GM23338 (cell line): ENCODE measurements at regions not wholly inside any gene's neighbourhood (a gene's known extent, or its start where the extent isn't known, plus 50 kb on each side); places are given as distances from the start of the nearest gene placed in this dataset.

Source experiments
- ATAC-seq: fragments of 200-7000 bp; cut with Tn5 transposase; 3 replicates; pipeline ENCODE4 v1.9.1; 2020
- DNase-seq: peaks from one replicate; pipeline ENCODE4 v3.0.0-alpha.2; 2015; ENCODE audit warnings: low spot score
- H2AFZ ChIP-seq: fragments of 200-600 bp; sonication (generic); 2 replicates; pipeline ENCODE4 v1.8.0; 2016; ENCODE audit warnings: antibody characterized with exemption, mild to moderate bottlenecking, moderate library complexity
- H3F3A ChIP-seq: fragments of 200-600 bp; sonication (generic); replicated peaks from 2 replicates; pipeline ENCODE4 v1.8.0; 2017; ENCODE audit warnings: antibody characterized with exemption, mixed run types, low read depth
- H3K27ac ChIP-seq: fragments of 200-600 bp; sonication (generic); 2 replicates; pipeline ENCODE4 v1.6.1; 2016; ENCODE audit warnings: low read depth
- H3K27me3 ChIP-seq: fragments of 200-600 bp; sonication (generic); 2 replicates; pipeline ENCODE4 v1.8.0; 2016; ENCODE audit warnings: mild to moderate bottlenecking, mixed run types, moderate library complexity; ENCODE audit not compliant: insufficient read depth
- H3K36me3 ChIP-seq: fragments of 200-600 bp; sonication (generic); 2 replicates; pipeline ENCODE4 v1.8.0; 2016; ENCODE audit warnings: mild to moderate bottlenecking; ENCODE audit not compliant: insufficient read depth
- H3K4me1 ChIP-seq: fragments of 200-600 bp; sonication (generic); 2 replicates; pipeline ENCODE4 v1.8.0; 2016; ENCODE audit warnings: mild to moderate bottlenecking, moderate library complexity; ENCODE audit not compliant: insufficient read depth
- H3K4me2 ChIP-seq: fragments of 200-600 bp; sonication (generic); 2 replicates; pipeline ENCODE4 v1.7.1; 2017; ENCODE audit warnings: mixed run types
- H3K4me3 ChIP-seq: fragments of 200-600 bp; sonication (generic); 2 replicates; pipeline ENCODE4 v1.6.1; 2016; ENCODE audit warnings: mixed run types
- H3K79me2 ChIP-seq: fragments of 200-600 bp; sonication (generic); replicated peaks from 2 replicates; pipeline ENCODE4 v1.8.0; 2017; ENCODE audit warnings: mild to moderate bottlenecking; ENCODE audit not compliant: insufficient read depth
- H3K9me2 ChIP-seq: fragments of 200-600 bp; sonication (generic); 2 replicates; pipeline ENCODE4 v1.8.0; 2017; ENCODE audit not compliant: insufficient read depth
- H4K20me1 ChIP-seq: fragments of 200-600 bp; sonication (generic); replicated peaks from 2 replicates; pipeline ENCODE4 v1.8.0; 2017; ENCODE audit warnings: mild to moderate bottlenecking; ENCODE audit not compliant: insufficient read depth
- H3K27ac Mint-ChIP-seq: 2 replicates; pipeline ENCODE4 v1.8.0; 2020; ENCODE audit warnings: inconsistent platforms, mild to moderate bottlenecking, moderate library complexity, mixed read lengths
- H3K27me3 Mint-ChIP-seq: 3 replicates; pipeline ENCODE4 v1.8.0; 2022; ENCODE audit warnings: low read depth, mild to moderate bottlenecking, moderate library complexity, mixed read lengths, inconsistent platforms; ENCODE audit not compliant: insufficient read depth, poor library complexity
- H3K36me3 Mint-ChIP-seq: 3 replicates; pipeline ENCODE4 v1.8.0; 2021; ENCODE audit warnings: low read depth, mild to moderate bottlenecking, inconsistent platforms, moderate library complexity, mixed read lengths
- H3K4me1 Mint-ChIP-seq: 3 replicates; pipeline ENCODE4 v1.8.0; 2020; ENCODE audit warnings: mild to moderate bottlenecking, inconsistent platforms, mixed read lengths
- H3K4me3 Mint-ChIP-seq: 3 replicates; pipeline ENCODE4 v1.8.0; 2021; ENCODE audit warnings: moderate library complexity, mild to moderate bottlenecking, inconsistent platforms, mixed read lengths
- H3K9me3 Mint-ChIP-seq: 3 replicates; pipeline ENCODE4 v1.8.0; 2020; ENCODE audit warnings: moderate library complexity, mild to moderate bottlenecking, inconsistent platforms, mixed read lengths
- CREB1 ChIP-seq: fragments of 250-450 bp; sonication (Bioruptor Pico); IDR thresholded peaks from 2 replicates; pipeline ENCODE4 v1.5.0; 2020; ENCODE audit warnings: low read depth, mild to moderate bottlenecking, moderate library complexity
- EZH2 ChIP-seq: fragments of 200-600 bp; sonication (generic); IDR thresholded peaks from one replicate; pipeline ENCODE4 v1.8.0; 2017; ENCODE audit warnings: antibody characterized with exemption, mild to moderate bottlenecking, low read depth; ENCODE audit not compliant: unreplicated experiment
- EZH2phosphoT487 ChIP-seq: fragments of 200-600 bp; sonication (generic); IDR thresholded peaks from one replicate; pipeline ENCODE4 v1.8.1; 2018; ENCODE audit warnings: antibody characterized with exemption; ENCODE audit not compliant: unreplicated experiment
- JUNB ChIP-seq: IDR thresholded peaks from one replicate; pipeline ENCODE4 v1.6.1; 2016; ENCODE audit warnings: antibody characterized with exemption; ENCODE audit not compliant: unreplicated experiment
- ZNF331 ChIP-seq: fragments of 250-450 bp; sonication (Bioruptor Pico); IDR thresholded peaks from 2 replicates; pipeline ENCODE4 v1.5.0; 2020; ENCODE audit warnings: low read depth, mild to moderate bottlenecking, moderate library complexity
- TF ChIP-seq, protein P1 (sequence below): fragments of 250-450 bp; sonication (Bioruptor Pico); IDR thresholded peaks from 2 replicates; pipeline ENCODE4 v1.5.0; 2020; ENCODE audit warnings: mild to moderate bottlenecking, moderate library complexity
- TF ChIP-seq, protein P2 (sequence below): IDR thresholded peaks from one replicate; pipeline ENCODE4 v1.6.1; 2018; ENCODE audit warnings: antibody characterized with exemption; ENCODE audit not compliant: unreplicated experiment
- TF ChIP-seq, protein P3 (sequence below), 2 experiments: fragments of 200-600 bp in 1 of 2; sonication (generic) in 1 of 2; conservative IDR thresholded peaks; 2 replicates each; pipeline versions ENCODE4 v1.5.1 to v1.6.1; 2016 to 2017; ENCODE audit warnings: antibody characterized with exemption in 2 of 2, low read depth in 2 of 2, mild to moderate bottlenecking in 2 of 2, moderate library complexity in 1 of 2

DNA sequence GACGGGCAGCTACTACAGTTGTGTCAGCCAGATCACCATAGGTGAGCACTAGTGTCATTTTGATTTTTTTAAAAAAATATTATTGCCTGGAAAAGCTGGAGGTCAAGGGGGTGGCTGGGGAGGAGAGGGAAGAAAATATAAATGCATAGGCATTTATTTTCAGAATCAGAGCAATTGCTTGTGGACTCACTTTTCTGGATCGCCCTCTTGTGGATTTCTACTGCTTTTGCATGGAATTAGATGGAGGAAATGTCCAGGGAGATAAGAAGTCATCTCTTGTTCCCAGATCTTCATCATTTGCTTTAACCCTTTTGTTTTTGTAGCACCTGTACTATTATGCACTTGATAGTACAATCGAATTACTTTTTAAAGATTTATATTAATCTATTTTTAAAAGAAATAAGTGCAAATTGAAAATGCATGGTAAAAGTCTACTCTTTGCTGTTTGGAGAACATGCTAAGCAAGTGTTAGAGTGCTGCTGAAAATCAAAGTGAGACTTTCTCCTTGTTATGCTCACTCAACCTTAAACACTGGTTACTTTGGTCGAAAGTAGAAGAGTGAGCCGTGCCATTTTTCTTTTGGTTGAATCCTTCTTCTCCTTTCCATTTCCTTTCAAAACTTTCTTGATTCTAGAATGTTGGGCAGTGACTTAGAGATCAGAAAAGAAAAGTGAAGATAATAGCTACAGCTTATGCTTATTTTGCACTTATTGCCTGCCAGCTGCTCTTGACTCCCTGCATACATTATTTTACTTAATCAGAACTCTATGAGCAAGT is 60.6 kb upstream of the ANO4 start:
- H3K27me3 ChIP-seq = no peaks in the 10 kb centered on the region
- no peaks in the 10 kb centered on the region for H4K20me1 ChIP-seq
- no peaks in the 10 kb centered on the region for H3K36me3 Mint-ChIP-seq
- peak; percentile 34; the same call in 2 of the 3 replicates for ATAC-seq
- H3K4me2 ChIP-seq = no peak overlapping the region
- no peak overlapping the region for H3K4me3 ChIP-seq
- H3F3A ChIP-seq = no peaks in the 10 kb centered on the region
- H3K4me1 Mint-ChIP-seq = no peaks in the 10 kb centered on the region
- H3K27me3 Mint-ChIP-seq = no peaks in the 10 kb centered on the region
- no peak overlapping the region for H3K27ac Mint-ChIP-seq
- H3K4me3 Mint-ChIP-seq = no peak overlapping the region
- H3K79me2 ChIP-seq = no peaks in the 10 kb centered on the region
- H3K27ac ChIP-seq = no peak overlapping the region
- TF ChIP-seq CREB1 (CRISPR knock-in tag) (no peak), ZNF331 (no peak), EZH2phosphoT487 (no peak), JUNB (no peak), EZH2 (no peak)
- TF ChIP-seq, protein P1, sequence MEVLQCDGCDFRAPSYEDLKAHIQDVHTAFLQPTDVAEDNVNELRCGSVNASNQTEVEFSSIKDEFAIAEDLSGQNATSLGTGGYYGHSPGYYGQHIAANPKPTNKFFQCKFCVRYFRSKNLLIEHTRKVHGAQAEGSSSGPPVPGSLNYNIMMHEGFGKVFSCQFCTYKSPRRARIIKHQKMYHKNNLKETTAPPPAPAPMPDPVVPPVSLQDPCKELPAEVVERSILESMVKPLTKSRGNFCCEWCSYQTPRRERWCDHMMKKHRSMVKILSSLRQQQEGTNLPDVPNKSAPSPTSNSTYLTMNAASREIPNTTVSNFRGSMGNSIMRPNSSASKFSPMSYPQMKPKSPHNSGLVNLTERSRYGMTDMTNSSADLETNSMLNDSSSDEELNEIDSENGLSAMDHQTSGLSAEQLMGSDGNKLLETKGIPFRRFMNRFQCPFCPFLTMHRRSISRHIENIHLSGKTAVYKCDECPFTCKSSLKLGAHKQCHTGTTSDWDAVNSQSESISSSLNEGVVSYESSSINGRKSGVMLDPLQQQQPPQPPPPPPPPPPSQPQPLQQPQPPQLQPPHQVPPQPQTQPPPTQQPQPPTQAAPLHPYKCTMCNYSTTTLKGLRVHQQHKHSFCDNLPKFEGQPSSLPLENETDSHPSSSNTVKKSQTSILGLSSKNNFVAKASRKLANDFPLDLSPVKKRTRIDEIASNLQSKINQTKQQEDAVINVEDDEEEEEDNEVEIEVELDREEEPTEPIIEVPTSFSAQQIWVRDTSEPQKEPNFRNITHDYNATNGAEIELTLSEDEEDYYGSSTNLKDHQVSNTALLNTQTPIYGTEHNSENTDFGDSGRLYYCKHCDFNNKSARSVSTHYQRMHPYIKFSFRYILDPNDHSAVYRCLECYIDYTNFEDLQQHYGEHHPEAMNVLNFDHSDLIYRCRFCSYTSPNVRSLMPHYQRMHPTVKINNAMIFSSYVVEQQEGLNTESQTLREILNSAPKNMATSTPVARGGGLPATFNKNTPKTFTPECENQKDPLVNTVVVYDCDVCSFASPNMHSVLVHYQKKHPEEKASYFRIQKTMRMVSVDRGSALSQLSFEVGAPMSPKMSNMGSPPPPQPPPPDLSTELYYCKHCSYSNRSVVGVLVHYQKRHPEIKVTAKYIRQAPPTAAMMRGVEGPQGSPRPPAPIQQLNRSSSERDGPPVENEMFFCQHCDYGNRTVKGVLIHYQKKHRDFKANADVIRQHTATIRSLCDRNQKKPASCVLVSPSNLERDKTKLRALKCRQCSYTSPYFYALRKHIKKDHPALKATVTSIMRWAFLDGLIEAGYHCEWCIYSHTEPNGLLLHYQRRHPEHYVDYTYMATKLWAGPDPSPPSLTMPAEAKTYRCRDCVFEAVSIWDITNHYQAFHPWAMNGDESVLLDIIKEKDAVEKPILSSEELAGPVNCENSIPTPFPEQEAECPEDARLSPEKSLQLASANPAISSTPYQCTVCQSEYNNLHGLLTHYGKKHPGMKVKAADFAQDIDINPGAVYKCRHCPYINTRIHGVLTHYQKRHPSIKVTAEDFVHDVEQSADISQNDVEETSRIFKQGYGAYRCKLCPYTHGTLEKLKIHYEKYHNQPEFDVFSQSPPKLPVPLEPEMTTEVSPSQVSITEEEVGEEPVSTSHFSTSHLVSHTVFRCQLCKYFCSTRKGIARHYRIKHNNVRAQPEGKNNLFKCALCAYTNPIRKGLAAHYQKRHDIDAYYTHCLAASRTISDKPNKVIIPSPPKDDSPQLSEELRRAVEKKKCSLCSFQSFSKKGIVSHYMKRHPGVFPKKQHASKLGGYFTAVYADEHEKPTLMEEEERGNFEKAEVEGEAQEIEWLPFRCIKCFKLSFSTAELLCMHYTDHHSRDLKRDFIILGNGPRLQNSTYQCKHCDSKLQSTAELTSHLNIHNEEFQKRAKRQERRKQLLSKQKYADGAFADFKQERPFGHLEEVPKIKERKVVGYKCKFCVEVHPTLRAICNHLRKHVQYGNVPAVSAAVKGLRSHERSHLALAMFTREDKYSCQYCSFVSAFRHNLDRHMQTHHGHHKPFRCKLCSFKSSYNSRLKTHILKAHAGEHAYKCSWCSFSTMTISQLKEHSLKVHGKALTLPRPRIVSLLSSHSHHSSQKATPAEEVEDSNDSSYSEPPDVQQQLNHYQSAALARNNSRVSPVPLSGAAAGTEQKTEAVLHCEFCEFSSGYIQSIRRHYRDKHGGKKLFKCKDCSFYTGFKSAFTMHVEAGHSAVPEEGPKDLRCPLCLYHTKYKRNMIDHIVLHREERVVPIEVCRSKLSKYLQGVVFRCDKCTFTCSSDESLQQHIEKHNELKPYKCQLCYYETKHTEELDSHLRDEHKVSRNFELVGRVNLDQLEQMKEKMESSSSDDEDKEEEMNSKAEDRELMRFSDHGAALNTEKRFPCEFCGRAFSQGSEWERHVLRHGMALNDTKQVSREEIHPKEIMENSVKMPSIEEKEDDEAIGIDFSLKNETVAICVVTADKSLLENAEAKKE (CRISPR knock-in tag) = no peak
- TF ChIP-seq, protein P2, sequence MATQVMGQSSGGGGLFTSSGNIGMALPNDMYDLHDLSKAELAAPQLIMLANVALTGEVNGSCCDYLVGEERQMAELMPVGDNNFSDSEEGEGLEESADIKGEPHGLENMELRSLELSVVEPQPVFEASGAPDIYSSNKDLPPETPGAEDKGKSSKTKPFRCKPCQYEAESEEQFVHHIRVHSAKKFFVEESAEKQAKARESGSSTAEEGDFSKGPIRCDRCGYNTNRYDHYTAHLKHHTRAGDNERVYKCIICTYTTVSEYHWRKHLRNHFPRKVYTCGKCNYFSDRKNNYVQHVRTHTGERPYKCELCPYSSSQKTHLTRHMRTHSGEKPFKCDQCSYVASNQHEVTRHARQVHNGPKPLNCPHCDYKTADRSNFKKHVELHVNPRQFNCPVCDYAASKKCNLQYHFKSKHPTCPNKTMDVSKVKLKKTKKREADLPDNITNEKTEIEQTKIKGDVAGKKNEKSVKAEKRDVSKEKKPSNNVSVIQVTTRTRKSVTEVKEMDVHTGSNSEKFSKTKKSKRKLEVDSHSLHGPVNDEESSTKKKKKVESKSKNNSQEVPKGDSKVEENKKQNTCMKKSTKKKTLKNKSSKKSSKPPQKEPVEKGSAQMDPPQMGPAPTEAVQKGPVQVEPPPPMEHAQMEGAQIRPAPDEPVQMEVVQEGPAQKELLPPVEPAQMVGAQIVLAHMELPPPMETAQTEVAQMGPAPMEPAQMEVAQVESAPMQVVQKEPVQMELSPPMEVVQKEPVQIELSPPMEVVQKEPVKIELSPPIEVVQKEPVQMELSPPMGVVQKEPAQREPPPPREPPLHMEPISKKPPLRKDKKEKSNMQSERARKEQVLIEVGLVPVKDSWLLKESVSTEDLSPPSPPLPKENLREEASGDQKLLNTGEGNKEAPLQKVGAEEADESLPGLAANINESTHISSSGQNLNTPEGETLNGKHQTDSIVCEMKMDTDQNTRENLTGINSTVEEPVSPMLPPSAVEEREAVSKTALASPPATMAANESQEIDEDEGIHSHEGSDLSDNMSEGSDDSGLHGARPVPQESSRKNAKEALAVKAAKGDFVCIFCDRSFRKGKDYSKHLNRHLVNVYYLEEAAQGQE = no peak
- TF ChIP-seq, protein P3, sequence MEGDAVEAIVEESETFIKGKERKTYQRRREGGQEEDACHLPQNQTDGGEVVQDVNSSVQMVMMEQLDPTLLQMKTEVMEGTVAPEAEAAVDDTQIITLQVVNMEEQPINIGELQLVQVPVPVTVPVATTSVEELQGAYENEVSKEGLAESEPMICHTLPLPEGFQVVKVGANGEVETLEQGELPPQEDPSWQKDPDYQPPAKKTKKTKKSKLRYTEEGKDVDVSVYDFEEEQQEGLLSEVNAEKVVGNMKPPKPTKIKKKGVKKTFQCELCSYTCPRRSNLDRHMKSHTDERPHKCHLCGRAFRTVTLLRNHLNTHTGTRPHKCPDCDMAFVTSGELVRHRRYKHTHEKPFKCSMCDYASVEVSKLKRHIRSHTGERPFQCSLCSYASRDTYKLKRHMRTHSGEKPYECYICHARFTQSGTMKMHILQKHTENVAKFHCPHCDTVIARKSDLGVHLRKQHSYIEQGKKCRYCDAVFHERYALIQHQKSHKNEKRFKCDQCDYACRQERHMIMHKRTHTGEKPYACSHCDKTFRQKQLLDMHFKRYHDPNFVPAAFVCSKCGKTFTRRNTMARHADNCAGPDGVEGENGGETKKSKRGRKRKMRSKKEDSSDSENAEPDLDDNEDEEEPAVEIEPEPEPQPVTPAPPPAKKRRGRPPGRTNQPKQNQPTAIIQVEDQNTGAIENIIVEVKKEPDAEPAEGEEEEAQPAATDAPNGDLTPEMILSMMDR (conservative IDR thresholded peaks at IDR 0.05; ENCODE audit: low read depth in 2 of 2) = peak; percentile 67 to 68
- H3K36me3 ChIP-seq = no peaks in the 10 kb centered on the region
- no peaks in the 10 kb centered on the region for H3K9me2 ChIP-seq
- no peak overlapping the region for H2AFZ ChIP-seq
- DNase-seq = peak; percentile 68
- no peaks in the 10 kb centered on the region for H3K9me3 Mint-ChIP-seq
- H3K4me1 ChIP-seq = no peaks in the 10 kb centered on the region
